GM21526 (cell line): ENCODE measurements at regions not wholly inside any gene's neighbourhood (a gene's known extent, or its start where the extent isn't known, plus 50 kb on each side); places are given as distances from the start of the nearest gene placed in this dataset.

Source experiments
- ATAC-seq: cut with Tn5 transposase; IDR thresholded peaks from one replicate; pipeline ENCODE4 v1.9.1; 2021; ENCODE audit warnings: moderate library complexity; ENCODE audit not compliant: unreplicated experiment, low FRiP score

GRCh38 chr16:82363026-82363816 is 193.2 kb upstream of the MPHOSPH6 start:
- no peak for ATAC-seq

- ATAC-seq, result no peak
These were observed 191.9 kb upstream of the MPHOSPH6 start for GRCh38 chr16:82361885-82362284.

- no peak for ATAC-seq
These were observed 190.2 kb upstream of the MPHOSPH6 start for GRCh38 chr16:82360024-82360783.

- no peak for ATAC-seq
These were observed 188.7 kb upstream of the MPHOSPH6 start for GRCh38 chr16:82358606-82359221.

GRCh38 chr16:82358161-82358560 is 188.1 kb upstream of the MPHOSPH6 start:
- ATAC-seq, result no peak

GRCh38 chr16:82357237-82357636 is 187.2 kb upstream of the MPHOSPH6 start:
- no peak for ATAC-seq

GRCh38 chr16:82350560-82350959 is 180.5 kb upstream of the MPHOSPH6 start:
- ATAC-seq, result no peak

- ATAC-seq, result no peak
These were observed 175.3 kb upstream of the MPHOSPH6 start for GRCh38 chr16:82345318-82345717.

- no peak for ATAC-seq
These were observed 174.1 kb upstream of the MPHOSPH6 start for GRCh38 chr16:82344157-82344556.

GRCh38 chr16:82341146-82341669 is 171.2 kb upstream of the MPHOSPH6 start:
- ATAC-seq, result no peak

- no peak for ATAC-seq
These were observed 170.5 kb upstream of the MPHOSPH6 start for GRCh38 chr16:82340531-82340930.

- ATAC-seq, result no peak
These were observed 167.3 kb upstream of the MPHOSPH6 start for GRCh38 chr16:82337355-82337754.

- ATAC-seq, result no peak
These were observed 162.1 kb upstream of the MPHOSPH6 start for GRCh38 chr16:82331974-82332750.

- no peak for ATAC-seq
These were observed 161.4 kb upstream of the MPHOSPH6 start for GRCh38 chr16:82331397-82331796.

GRCh38 chr16:82329504-82330192 is 159.6 kb upstream of the MPHOSPH6 start:
- no peak for ATAC-seq

- ATAC-seq, result no peak
These were observed 159.0 kb upstream of the MPHOSPH6 start for GRCh38 chr16:82328881-82329469.

GRCh38 chr16:82323171-82323570 is 153.1 kb upstream of the MPHOSPH6 start:
- no peak for ATAC-seq

- ATAC-seq, result no peak
These were observed 152.2 kb upstream of the MPHOSPH6 start for GRCh38 chr16:82322177-82322576.

- ATAC-seq, result no peak
These were observed 149.0 kb upstream of the MPHOSPH6 start for GRCh38 chr16:82319038-82319437.
